ENCODE measurements at regions not wholly inside any gene's neighbourhood (a gene's known extent, or its start where the extent isn't known, plus 50 kb on each side); places are given as distances from the start of the nearest gene placed in this dataset.
A peak's percentile ranks its signal among the peaks of the same experiment; 100 is the strongest.

DNA sequence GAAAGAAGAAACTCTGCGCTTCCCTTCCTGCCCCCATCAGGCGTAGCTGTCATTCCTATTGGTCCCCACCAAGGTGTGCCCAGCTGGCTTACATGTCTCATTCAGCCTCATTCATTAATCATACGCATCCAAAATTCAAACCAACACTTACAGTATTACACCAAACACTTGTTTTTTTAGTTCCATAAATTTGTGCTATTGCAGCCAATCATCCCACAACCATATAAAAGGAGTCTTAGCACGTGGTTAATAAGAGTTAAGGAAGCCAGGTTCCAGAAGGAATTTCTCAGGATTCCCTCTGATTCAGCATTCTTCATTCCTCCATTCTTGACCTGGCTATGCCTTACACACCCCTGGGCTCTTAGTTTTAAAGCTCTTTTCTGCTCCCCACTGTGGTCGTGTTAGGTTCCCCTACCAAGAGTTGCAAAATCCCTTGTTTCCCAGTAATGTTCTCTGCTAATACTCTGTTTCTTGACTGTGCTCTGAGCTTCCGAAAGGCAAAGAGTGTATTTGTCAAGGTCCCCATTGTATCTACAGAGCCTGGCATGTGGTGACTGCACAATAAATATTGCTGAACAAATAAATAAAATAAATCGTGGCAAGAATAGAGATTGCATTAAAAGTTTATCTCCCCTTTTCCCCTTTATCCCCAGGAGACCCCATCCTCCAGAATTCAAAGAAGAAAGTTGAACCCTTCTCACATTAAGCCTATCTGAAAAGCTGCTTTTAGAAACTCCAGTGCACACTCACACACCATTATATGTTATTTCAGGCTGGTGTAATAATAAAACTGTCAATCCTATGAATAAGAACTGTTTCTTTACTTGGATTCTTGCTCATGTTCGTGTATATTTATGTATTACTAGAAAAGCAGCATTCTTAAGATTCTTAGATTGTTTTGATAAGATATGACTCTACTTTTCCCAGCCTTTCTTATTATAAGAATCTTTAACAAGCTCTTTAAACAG is 514.4 kb downstream of the INHBA start:
- H3K36me3 ChIP-seq: no peaks in the 10 kb centered on the region
- WGBS, 3 donors: 59 to 60% (median 60%) methylated on average over 8 of the region's 8 CpGs
- H3K27me3 ChIP-seq: no peaks in the 10 kb centered on the region
- no peak for TF ChIP-seq CTCF (IDR thresholded peaks at IDR 0.05)
- no peak for TF ChIP-seq EP300 (IDR thresholded peaks at IDR 0.05)
- H3K9me3 ChIP-seq: no peaks in the 10 kb centered on the region
- no peak for DNase-seq
- peaks cover under 1% of the 10 kb centered on the region for H3K4me1 ChIP-seq (ENCODE audit: insufficient read depth)
- intact Hi-C loops (cut with DNase I): no loop called here
- H3K4me3 ChIP-seq: no peak overlapping the region
- no peak overlapping the region for H3K27ac ChIP-seq

- Histone ChIP-seq H3K36me3 (no peaks in the 10 kb centered on the region), H3K27ac (no peak overlapping the region), H3K4me3 (no peak overlapping the region), H3K27me3 (no peaks in the 10 kb centered on the region), H3K9me3 (no peaks in the 10 kb centered on the region), H3K4me1 (ENCODE audit: insufficient read depth) (peaks cover 2% of the 10 kb centered on the region)
- 96 to 99% (median 97%) methylated on average over 4 of the region's 4 CpGs for WGBS, 3 donors
- no peak for DNase-seq
- TF ChIP-seq CTCF (IDR thresholded peaks at IDR 0.05): no peak
- no peak for TF ChIP-seq POLR2A (IDR thresholded peaks at IDR 0.05)
- no peak for TF ChIP-seq EP300 (IDR thresholded peaks at IDR 0.05)
- intact Hi-C loops (cut with DNase I): no loop called here
Observed at GRCh38 chr7:41187322-41187721, 515.6 kb downstream of the INHBA start.

DNA sequence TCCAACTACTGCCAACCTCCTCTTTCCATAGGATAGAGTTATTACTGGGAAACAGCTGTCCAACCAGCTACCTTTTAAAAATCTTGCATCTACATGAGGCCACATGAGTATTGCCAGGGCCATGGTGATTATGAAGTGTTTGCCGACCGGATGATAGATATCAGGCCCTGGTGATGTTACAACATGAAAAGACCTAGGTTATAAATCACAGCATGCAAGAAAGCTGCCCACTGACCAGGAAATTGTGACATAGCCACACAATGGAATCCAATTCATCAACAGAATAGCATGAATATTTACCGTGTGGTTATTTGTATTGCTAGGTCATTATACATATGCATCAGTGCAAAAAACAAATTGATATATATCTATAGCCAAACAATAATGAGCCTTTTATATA is 517.0 kb downstream of the INHBA start:
- no peak overlapping the region for H3K4me3 ChIP-seq
- no peak for DNase-seq
- H3K27me3 ChIP-seq: no peaks in the 10 kb centered on the region
- H3K27ac ChIP-seq: no peak overlapping the region
- H3K4me1 ChIP-seq (ENCODE audit: insufficient read depth): peaks cover 2% of the 10 kb centered on the region
- TF ChIP-seq POLR2A (IDR thresholded peaks at IDR 0.05): no peak
- no peak for TF ChIP-seq CTCF (IDR thresholded peaks at IDR 0.05)
- no peak for TF ChIP-seq EP300 (IDR thresholded peaks at IDR 0.05)
- H3K9me3 ChIP-seq: no peaks in the 10 kb centered on the region
- H3K36me3 ChIP-seq: no peaks in the 10 kb centered on the region
- intact Hi-C loops (cut with DNase I): no loop called here
- WGBS, 3 donors: 60 to 90% (median 63%) methylated on average over 3 of the region's 3 CpGs

- peaks cover 2% of the 10 kb centered on the region for H3K4me1 ChIP-seq (ENCODE audit: insufficient read depth)
- no peaks in the 10 kb centered on the region for H3K36me3 ChIP-seq
- peak in 1 of 5 donors; percentile 9 for DNase-seq
- H3K27ac ChIP-seq: no peak overlapping the region
- H3K9me3 ChIP-seq: no peaks in the 10 kb centered on the region
- TF ChIP-seq EP300 (IDR thresholded peaks at IDR 0.05) (no peak), CTCF (IDR thresholded peaks at IDR 0.05) (no peak), POLR2A (IDR thresholded peaks at IDR 0.05) (no peak)
- 14 to 61% (median 37%) methylated on average over 6 of the region's 6 CpGs for WGBS, 3 donors
- no peaks in the 10 kb centered on the region for H3K27me3 ChIP-seq
- intact Hi-C loops (cut with DNase I): no loop called here
- H3K4me3 ChIP-seq: no peak overlapping the region
Observed at GRCh38 chr7:41183741-41184140, 519.1 kb downstream of the INHBA start.
